Immature natural killer cell (primary cell): ENCODE measurements at regions not wholly inside any gene's neighbourhood (a gene's known extent, or its start where the extent isn't known, plus 50 kb on each side); places are given as distances from the start of the nearest gene placed in this dataset.
A peak's percentile ranks its signal among the peaks of the same experiment; 100 is the strongest.
"Not testable (repeated sequence)": the region's sequence is repeated elsewhere in the genome, so short reads cannot be mapped to it uniquely, and the experiment has no call there.

Experiments
- DNase-seq, 3 donors: peaks; one replicate each; pipeline ENCODE4 v3.0.0; 2022; ENCODE audit warnings: mixed read lengths in 1 of 3
- H3K27ac Mint-ChIP-seq, 6 donors: one replicate each; pipeline ENCODE4 v1.8.0; 2020; ENCODE audit warnings: mixed read lengths in 6 of 6, mild to moderate bottlenecking in 5 of 6, inconsistent platforms in 4 of 6, moderate library complexity in 3 of 6
- H3K27me3 Mint-ChIP-seq, 3 donors: one replicate each; pipeline ENCODE4 v1.8.0; 2020 to 2021; ENCODE audit warnings: low read depth in 3 of 3, mild to moderate bottlenecking in 3 of 3, mixed read lengths in 3 of 3, moderate library complexity in 3 of 3, inconsistent platforms in 1 of 3
- H3K36me3 Mint-ChIP-seq, 3 donors: one replicate each; pipeline ENCODE4 v1.8.0; 2020; ENCODE audit warnings: mixed read lengths in 3 of 3, inconsistent platforms in 2 of 3, mild to moderate bottlenecking in 2 of 3
- H3K4me1 Mint-ChIP-seq, 2 donors: one replicate each; pipeline ENCODE4 v1.8.0; 2020; ENCODE audit warnings: inconsistent platforms in 2 of 2, mild to moderate bottlenecking in 2 of 2, mixed read lengths in 2 of 2, moderate library complexity in 1 of 2
- H3K4me3 Mint-ChIP-seq, 5 donors: one replicate each; pipeline ENCODE4 v1.8.0; 2020; ENCODE audit warnings: mild to moderate bottlenecking in 5 of 5, mixed read lengths in 5 of 5, inconsistent platforms in 3 of 5, moderate library complexity in 3 of 5
- H3K9me3 Mint-ChIP-seq, 6 donors: one replicate each; pipeline ENCODE4 v1.8.0; 2020; ENCODE audit warnings: mild to moderate bottlenecking in 6 of 6, mixed read lengths in 6 of 6, inconsistent platforms in 4 of 6, moderate library complexity in 3 of 6

DNA sequence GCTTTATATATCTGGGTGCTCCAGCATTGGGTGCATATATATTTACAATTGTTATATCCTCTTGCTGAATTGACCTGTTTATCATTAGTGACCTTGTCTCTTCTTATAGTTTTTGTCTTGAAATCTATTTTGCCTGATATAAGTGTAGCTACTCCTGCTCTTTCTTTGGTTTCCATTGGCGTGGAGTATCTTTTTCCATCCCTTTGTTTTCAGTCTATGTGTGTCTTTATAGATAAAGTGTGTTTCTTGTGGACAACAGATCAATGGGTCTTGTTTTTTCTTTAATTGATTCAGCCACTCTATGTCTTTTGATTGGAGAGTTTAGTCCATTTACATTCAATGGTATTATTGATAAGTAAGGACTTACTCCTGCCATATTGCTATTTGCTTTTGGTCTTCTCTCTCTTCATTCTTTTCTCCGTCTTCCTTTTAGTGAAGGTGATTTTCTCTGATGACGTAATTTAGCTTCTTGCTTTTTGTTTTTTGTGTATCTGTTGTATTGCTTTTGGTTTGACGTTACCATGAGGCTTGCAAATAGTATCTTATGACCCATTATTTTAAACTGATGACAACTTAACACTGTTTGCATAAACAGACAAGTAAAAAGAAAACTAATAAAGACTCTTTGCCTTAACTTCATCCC, 347.6 kb downstream of the TMEM121 start:
- peaks cover 2 to 15% (median 14%) of the 10 kb centered on the region in 3 donors for H3K27me3 Mint-ChIP-seq

DNA sequence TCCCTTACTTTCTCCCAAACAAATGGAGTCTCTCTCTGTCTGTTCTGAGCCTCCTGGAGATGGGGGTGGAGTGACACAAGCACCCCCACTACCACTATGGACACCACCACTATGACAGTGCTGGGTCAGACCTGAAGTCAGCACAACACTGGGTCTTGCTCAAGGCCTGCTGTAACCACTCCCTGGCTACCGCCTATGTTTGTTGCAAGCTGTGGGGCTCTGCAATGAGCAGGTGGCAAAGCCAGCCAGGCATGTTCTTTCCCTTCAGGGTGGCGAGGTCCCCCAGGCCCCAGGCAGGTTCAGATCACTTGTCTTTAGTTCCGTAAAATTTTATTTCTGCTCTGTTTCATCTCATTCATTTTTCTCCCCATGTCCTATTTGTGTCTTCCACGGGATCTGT, 349.8 kb downstream of the TMEM121 start:
- H3K36me3 Mint-ChIP-seq, result no peaks in the 10 kb centered on the region
- no peak overlapping the region for H3K4me3 Mint-ChIP-seq
- H3K9me3 Mint-ChIP-seq, result peaks cover 0 to 2% (median 0%) of the 10 kb centered on the region in 6 donors
- H3K4me1 Mint-ChIP-seq, result no peaks in the 10 kb centered on the region
- peaks cover 0 to 17% (median 17%) of the 10 kb centered on the region in 3 donors for H3K27me3 Mint-ChIP-seq
- no peak for DNase-seq
- no peak overlapping the region for H3K27ac Mint-ChIP-seq

More for the DNA sequence above, 347.6 kb downstream of the TMEM121 start:
- Mint-ChIP-seq H3K36me3 (no peaks in the 10 kb centered on the region), H3K27ac (no peak overlapping the region), H3K4me3 (no peak overlapping the region), H3K4me1 (no peaks in the 10 kb centered on the region), H3K9me3 (peaks cover 0 to 2% (median 0%) of the 10 kb centered on the region in 6 donors)
- no peak for DNase-seq

DNA sequence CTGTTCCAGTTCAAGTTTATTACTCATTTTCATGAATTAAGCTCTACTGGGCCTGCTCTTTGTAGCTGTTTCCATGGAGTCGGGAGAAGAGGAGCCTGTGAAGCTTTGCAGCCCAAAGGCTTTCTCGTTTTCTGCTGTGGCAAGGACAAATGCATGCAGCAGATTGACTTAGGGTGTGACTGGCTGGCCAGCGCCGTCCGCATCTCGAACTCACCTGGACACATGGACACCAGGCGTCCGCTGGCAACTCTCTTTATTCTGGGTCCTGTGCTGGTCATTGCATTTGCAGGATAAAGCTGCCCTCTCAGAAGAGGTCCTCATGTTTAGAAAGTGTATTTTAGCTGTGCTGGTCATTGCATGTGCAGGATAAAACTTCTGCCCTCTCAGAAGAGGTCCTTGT, 350.4 kb downstream of the TMEM121 start:
- Mint-ChIP-seq H3K27me3 (peaks cover 0 to 17% (median 14%) of the 10 kb centered on the region in 3 donors), H3K4me1 (no peaks in the 10 kb centered on the region), H3K9me3 (peaks cover 0 to 2% (median 0%) of the 10 kb centered on the region in 6 donors), H3K4me3 (no peak overlapping the region), H3K36me3 (no peaks in the 10 kb centered on the region), H3K27ac (no peak overlapping the region)
- DNase-seq, result no peak

DNA sequence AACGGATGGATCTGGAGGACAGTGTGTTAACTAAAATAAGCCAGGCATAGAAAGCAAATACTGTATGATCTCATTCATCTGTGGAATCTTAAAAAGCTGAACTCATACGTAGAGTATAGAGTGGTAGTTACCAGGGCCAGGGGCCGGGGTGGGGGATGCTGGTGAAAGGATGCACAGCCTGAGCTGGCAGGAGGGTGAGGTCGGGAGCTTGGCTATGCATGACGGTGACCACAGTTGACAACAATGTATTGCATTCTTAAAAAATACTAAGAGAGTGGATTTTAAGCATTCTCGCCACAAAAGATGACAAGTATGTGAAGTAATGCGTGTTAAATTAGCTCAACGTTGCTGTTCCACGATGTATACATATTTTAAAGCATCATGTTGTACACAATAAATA, 351.3 kb downstream of the TMEM121 start:
- H3K27me3 Mint-ChIP-seq, result peaks cover 0 to 17% (median 10%) of the 10 kb centered on the region in 3 donors
- H3K4me3 Mint-ChIP-seq, result no peak overlapping the region
- H3K27ac Mint-ChIP-seq, result no peak overlapping the region
- no peaks in the 10 kb centered on the region for H3K4me1 Mint-ChIP-seq
- no peak for DNase-seq
- no peaks in the 10 kb centered on the region for H3K36me3 Mint-ChIP-seq
- H3K9me3 Mint-ChIP-seq, result peaks cover 0 to 2% (median 0%) of the 10 kb centered on the region in 6 donors

DNA sequence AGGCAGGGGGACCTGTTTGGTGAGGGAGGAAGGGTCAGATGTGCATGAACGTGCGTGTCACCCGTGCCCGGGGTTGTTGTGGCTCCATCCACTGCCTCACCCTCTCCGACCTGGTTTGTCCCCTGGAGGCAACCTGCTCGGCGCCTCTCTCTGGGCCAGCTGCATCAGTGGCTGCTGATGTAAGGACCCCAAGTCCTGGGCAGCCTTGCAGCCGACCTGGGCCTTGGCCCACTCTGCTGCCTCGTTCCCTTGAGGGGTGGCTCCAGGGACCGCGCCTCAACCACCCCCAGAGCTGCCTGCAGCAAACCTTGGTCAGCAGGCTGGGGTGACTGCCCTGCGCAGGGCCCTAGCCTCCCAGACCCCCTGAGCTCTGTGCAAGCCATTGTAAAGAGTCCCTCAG, 351.7 kb downstream of the TMEM121 start:
- Mint-ChIP-seq H3K27ac (no peak overlapping the region), H3K27me3 (peaks cover 0 to 17% (median 7%) of the 10 kb centered on the region in 3 donors), H3K9me3 (peaks cover 0 to 2% (median 0%) of the 10 kb centered on the region in 6 donors), H3K36me3 (no peaks in the 10 kb centered on the region), H3K4me3 (no peak overlapping the region), H3K4me1 (no peaks in the 10 kb centered on the region)
- DNase-seq, result no peak

DNA sequence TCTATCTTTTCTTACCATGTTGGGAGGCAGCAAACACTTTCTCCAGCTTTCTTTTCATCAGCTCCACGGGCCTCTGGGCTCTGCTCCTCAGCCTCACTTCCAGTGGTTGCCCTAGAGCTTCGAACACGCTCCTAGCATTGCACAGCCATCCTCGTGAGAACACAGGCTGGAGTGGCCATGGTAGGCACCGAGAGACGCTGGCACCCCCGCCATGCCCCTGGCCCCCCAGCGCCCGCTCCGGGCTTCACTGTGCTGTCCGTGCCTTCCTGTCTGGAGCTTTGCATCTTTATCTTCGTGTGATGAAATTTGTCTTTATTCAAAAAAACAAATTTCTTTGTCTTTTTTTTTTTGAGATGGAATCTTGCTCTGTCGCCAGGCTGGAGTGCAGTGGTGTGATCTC, 352.2 kb downstream of the TMEM121 start:
- no peaks in the 10 kb centered on the region for H3K4me1 Mint-ChIP-seq
- DNase-seq, result no peak
- H3K4me3 Mint-ChIP-seq, result no peak overlapping the region
- no peak overlapping the region for H3K27ac Mint-ChIP-seq
- H3K36me3 Mint-ChIP-seq, result no peaks in the 10 kb centered on the region
- H3K9me3 Mint-ChIP-seq, result peaks cover 0 to 2% (median 0%) of the 10 kb centered on the region in 6 donors
- H3K27me3 Mint-ChIP-seq, result peaks cover 0 to 17% (median 7%) of the 10 kb centered on the region in 3 donors

DNA sequence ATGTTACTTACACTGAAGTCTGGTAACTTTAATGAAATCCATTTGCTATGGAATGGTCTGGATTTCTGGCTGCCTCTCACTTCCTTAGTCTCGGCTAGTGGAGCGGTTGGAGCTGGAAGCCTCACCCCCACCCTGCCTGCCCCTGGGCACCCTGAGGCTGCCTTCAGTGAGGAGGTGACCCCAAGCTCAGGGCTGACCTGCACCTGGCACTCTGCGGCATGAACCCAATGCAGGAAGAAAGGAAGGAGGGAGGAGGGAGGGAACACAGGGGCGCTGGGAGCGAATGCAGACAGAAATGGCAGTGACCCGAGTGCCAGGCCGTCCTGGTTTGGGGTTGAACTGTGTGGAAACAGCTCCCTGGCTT, 353.1 kb downstream of the TMEM121 start:
- Mint-ChIP-seq H3K4me1 (no peaks in the 10 kb centered on the region), H3K27ac (no peak overlapping the region), H3K4me3 (peak overlapping the region in 2 of 5 donors; percentile 22 to 38), H3K36me3 (no peaks in the 10 kb centered on the region), H3K9me3 (peaks cover 0 to 2% (median 0%) of the 10 kb centered on the region in 6 donors), H3K27me3 (peaks cover 0 to 17% (median 6%) of the 10 kb centered on the region in 3 donors)
- no peak for DNase-seq

DNA sequence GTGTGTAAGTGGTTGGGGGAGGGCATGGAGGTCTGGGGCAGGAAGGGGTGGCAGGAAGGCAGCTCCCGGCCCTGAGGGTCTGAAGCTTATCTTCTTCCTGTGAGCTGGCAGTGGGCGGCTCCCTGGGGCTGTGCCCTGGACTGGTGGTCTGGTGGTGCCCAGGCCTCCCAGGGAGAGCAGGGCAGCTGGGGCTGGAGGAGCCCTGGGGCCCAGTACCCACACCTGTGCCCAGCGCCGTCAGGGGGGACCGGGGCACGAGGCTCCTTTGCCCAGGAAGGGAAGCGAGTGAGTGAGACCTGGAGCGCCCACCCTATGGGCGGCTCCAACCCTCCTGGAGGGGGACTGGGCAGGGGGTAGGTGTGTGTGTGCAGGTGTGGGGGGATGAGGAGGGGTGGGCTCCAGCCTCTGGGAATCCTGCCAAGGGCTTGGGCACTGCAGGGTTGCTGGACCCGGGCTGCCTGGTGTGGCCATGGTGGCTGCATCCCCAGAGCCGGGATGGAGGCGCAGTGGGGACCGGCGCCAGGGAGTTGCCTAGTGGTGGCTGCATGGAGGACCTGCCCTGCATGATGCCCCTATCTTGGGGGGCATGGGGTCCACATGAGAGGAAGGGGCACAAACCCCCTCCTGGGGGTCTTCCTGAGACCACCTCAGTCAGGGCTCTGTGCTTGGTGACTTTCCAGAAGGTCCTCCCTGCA, 353.6 kb downstream of the TMEM121 start:
- Mint-ChIP-seq H3K27ac (no peak overlapping the region), H3K9me3 (peaks cover 0 to 2% (median 0%) of the 10 kb centered on the region in 6 donors), H3K4me3 (peak overlapping the region in 2 of 5 donors; percentile 22 to 38), H3K36me3 (no peaks in the 10 kb centered on the region), H3K27me3 (peaks cover 0 to 17% (median 6%) of the 10 kb centered on the region in 3 donors), H3K4me1 (no peaks in the 10 kb centered on the region)
- DNase-seq, result no peak

DNA sequence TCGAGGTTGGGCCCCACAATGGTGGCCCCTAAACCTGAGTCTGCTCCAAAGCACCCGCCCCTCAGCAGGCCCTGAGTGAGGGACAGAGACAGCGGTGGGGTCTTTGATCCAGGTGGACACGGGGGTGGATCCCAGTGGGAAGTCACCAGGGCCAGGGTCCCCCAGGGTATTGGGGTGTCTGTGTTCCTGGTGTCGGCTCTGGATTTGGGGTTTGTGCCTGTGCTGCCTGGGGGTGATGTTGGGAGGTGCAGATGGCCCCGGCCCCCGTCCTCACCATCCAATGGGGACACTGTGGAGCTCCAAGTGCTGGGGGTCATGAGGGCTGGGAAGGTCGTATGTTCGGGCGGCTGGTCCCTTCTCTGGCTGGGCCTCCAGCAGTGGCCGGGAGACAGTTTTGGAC, 354.2 kb downstream of the TMEM121 start:
- peaks cover 0 to 15% (median 6%) of the 10 kb centered on the region in 3 donors for H3K27me3 Mint-ChIP-seq

DNA sequence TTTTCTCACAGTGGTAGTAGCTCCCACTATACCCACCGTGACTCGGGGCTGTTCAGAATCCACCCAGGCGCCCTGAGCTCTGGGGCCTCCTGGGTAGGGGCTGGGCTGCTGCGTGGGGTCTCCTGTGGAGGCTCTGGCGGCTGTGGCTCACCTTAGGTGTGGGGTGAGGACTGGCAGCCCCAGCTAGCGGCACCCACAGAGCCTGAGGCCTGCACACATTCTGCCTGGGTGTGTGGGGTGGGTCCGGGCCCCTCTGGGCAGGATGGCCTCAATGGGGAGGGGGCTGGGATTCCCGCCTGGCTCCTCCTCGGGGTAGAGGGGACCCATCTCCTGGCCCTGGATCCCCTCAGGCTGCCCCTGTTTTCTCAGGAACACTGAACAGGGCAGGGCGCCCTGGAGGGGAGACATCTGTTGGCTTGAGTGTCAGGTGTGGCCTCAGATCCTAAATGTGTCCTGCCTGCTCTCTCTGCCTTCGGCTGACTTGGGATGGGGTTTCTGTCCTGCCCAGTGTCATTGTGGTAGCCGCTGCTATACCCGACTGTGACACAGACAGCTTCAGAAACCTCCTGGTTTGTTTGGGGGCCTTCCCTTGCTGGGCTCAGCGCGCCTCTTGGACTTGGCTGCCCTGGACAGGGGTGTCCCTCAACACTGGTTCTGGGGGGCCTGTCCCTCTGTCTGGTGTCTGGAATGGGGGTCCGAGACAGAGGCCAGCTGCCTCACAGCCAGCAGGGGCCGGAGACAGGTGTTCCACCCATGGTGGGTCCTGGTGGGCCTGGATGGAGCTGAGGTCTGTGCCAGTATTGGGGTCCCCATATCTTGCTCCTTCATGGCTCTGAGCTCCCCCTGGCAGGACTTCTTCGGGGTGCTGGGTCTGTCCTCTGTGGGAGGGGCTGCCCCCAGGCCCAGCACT, 354.9 kb downstream of the TMEM121 start:
- Mint-ChIP-seq H3K27ac (no peak overlapping the region), H3K4me3 (peak overlapping the region in 1 of 5 donors; percentile 33), H3K4me1 (no peaks in the 10 kb centered on the region), H3K27me3 (peaks cover 0 to 14% (median 6%) of the 10 kb centered on the region in 3 donors), H3K36me3 (no peaks in the 10 kb centered on the region), H3K9me3 (peaks cover 0 to 2% (median 0%) of the 10 kb centered on the region in 6 donors)
- DNase-seq, result no peak

More for the DNA sequence above, 354.2 kb downstream of the TMEM121 start:
- no peak overlapping the region for H3K27ac Mint-ChIP-seq
- peak overlapping the region in 1 of 5 donors; percentile 33 for H3K4me3 Mint-ChIP-seq
- H3K9me3 Mint-ChIP-seq, result peaks cover 0 to 2% (median 0%) of the 10 kb centered on the region in 6 donors
- H3K4me1 Mint-ChIP-seq, result no peaks in the 10 kb centered on the region
- DNase-seq, result no peak
- H3K36me3 Mint-ChIP-seq, result no peaks in the 10 kb centered on the region

DNA sequence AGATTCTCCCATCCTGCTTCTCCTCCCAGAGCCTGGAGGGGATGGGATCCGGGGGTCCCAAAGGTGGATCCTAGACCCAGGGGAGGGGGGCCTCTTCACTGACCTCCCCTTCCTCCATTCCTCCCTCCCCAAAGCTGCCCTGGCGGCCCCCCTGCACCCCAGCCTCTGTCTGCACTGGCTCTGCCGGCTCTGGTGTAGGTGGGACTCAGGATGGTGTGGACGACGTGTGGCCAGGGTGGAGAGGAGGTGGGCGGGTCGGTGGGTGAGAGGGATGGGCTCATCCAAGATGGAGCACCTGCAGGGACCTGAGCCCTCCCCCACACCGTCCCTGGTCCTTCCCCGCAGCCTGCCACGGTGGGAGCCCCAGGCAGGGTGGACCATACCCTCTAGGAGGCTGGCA, 355.6 kb downstream of the TMEM121 start:
- not testable (repeated sequence) for H3K4me1 Mint-ChIP-seq, H3K27ac Mint-ChIP-seq, H3K27me3 Mint-ChIP-seq, H3K36me3 Mint-ChIP-seq, DNase-seq, H3K4me3 Mint-ChIP-seq, H3K9me3 Mint-ChIP-seq

DNA sequence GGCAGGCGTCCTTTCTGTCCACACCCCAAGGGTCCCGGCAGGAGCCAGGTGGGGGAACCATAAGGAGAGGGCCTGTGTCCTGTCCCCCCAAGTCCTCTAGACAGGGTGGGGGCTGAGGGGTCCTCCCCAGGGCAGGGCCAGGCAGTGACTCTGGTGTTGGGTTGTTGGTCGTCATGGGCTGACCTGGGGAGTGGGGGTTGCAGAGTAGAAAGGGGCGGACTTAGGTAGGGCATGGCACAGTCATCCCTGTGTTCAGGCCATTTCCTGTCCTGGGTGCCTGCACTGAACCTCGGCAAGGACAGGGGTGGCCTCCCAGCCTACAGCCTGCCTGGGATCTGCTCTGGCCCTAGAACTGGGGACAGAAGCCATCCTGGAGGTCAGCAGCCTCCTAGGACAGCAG, 356.2 kb downstream of the TMEM121 start:
- no peak overlapping the region for H3K4me3 Mint-ChIP-seq

DNA sequence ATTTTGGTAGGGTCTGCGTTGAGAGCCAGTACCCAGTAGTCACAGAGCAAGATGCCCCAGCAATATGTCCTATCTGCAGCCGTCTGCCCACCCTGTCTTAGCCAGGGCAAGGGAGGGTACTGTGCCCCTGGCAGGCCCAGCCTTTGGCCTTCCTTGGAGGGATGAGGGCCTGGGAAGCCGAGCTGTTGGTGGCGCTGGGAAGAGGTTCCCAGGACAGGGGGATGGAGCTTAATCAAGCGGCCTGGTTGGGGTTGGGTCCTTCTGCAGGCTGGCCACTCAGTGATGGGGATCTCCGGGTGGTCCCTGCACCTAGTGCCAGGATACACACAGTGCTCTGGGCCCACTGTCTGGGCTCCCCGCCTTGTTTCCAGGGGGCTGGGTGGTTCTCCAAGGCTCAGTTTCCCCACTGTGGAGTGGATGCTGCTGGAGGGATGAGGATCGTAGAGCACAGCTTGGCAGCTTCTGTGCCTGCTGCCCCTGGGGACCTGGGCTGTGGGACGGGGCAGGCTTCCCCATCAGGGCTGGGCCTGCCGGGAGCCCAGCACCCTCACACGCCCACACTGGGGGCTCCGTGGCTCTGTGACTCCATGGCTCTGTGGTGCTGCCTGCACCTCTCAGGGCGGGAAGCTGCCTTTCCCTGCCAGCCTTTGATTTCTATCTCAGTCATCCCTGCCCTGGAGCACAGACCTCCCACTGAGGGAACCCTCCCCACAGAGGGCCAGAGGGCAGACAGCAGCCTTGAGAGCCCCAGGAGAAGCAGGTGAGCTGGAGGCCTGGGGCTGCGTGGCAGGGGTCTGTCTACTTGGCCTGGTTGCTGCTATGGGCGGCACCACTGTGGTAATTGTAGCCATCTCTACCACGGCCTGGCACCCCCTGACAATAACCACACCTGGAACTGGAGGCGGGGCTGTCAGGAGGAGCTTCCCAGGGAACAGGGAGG, 357.0 kb downstream of the TMEM121 start:
- Mint-ChIP-seq H3K27me3 (peaks cover 1 to 8% (median 4%) of the 10 kb centered on the region in 3 donors), H3K4me1 (no peaks in the 10 kb centered on the region), H3K27ac (no peak overlapping the region), H3K9me3 (no peaks in the 10 kb centered on the region), H3K36me3 (no peaks in the 10 kb centered on the region), H3K4me3 (no peak overlapping the region)
- DNase-seq, result no peak

More for the DNA sequence above, 356.2 kb downstream of the TMEM121 start:
- Mint-ChIP-seq H3K36me3 (no peaks in the 10 kb centered on the region), H3K27me3 (peaks cover 0 to 7% (median 6%) of the 10 kb centered on the region in 3 donors), H3K4me1 (no peaks in the 10 kb centered on the region), H3K27ac (no peak overlapping the region), H3K9me3 (no peaks in the 10 kb centered on the region)
- DNase-seq, result no peak
